ENCODE measurements at regions not wholly inside any gene's neighbourhood (a gene's known extent, or its start where the extent isn't known, plus 50 kb on each side); places are given as distances from the start of the nearest gene placed in this dataset.

GRCh38 chr21:16427587-16428087 lies 697.9 kb downstream of the USP25 start:
- Mint-ChIP-seq H3K4me3 (no peak overlapping the region), H3K27ac (no peak overlapping the region), H3K4me1 (ENCODE audit: low read depth) (peaks cover 8% of the 10 kb centered on the region; the same call in 1 of the 2 replicates), H3K27me3 (ENCODE audit: insufficient read depth) (no peaks in the 10 kb centered on the region), H3K9me3 (no peaks in the 10 kb centered on the region), H3K36me3 (ENCODE audit: low read depth) (no peaks in the 10 kb centered on the region)
- no peak for DNase-seq
- TF ChIP-seq CTCF (IDR thresholded peaks at IDR 0.05) = no peak

- Mint-ChIP-seq H3K4me3 (no peak overlapping the region), H3K36me3 (ENCODE audit: low read depth) (no peaks in the 10 kb centered on the region), H3K9me3 (no peaks in the 10 kb centered on the region), H3K27me3 (ENCODE audit: insufficient read depth) (no peaks in the 10 kb centered on the region), H3K4me1 (ENCODE audit: low read depth) (no peaks in the 10 kb centered on the region), H3K27ac (no peak overlapping the region)
- DNase-seq = no peak
- TF ChIP-seq CTCF (IDR thresholded peaks at IDR 0.05) = no peak
Measured at GRCh38 chr21:16437586-16437985, 707.8 kb downstream of the USP25 start.

GRCh38 chr21:16438761-16439160 lies 709.0 kb downstream of the USP25 start:
- TF ChIP-seq CTCF (IDR thresholded peaks at IDR 0.05) = no peak
- no peak overlapping the region for H3K4me3 Mint-ChIP-seq
- H3K27ac Mint-ChIP-seq = no peak overlapping the region
- H3K36me3 Mint-ChIP-seq (ENCODE audit: low read depth) = no peaks in the 10 kb centered on the region
- DNase-seq = no peak
- H3K4me1 Mint-ChIP-seq (ENCODE audit: low read depth) = no peaks in the 10 kb centered on the region
- no peaks in the 10 kb centered on the region for H3K9me3 Mint-ChIP-seq
- no peaks in the 10 kb centered on the region for H3K27me3 Mint-ChIP-seq (ENCODE audit: insufficient read depth)

- no peaks in the 10 kb centered on the region for H3K27me3 Mint-ChIP-seq (ENCODE audit: insufficient read depth)
- H3K4me1 Mint-ChIP-seq (ENCODE audit: low read depth) = no peaks in the 10 kb centered on the region; the same call in 1 of the 2 replicates
- no peaks in the 10 kb centered on the region for H3K9me3 Mint-ChIP-seq
- no peak overlapping the region for H3K4me3 Mint-ChIP-seq
- H3K27ac Mint-ChIP-seq = no peak overlapping the region
- TF ChIP-seq CTCF (IDR thresholded peaks at IDR 0.05) = no peak
- no peak for DNase-seq
- H3K36me3 Mint-ChIP-seq (ENCODE audit: low read depth) = no peaks in the 10 kb centered on the region
Measured at GRCh38 chr21:16441789-16442188, 712.0 kb downstream of the USP25 start.

- Mint-ChIP-seq H3K36me3 (ENCODE audit: low read depth) (no peaks in the 10 kb centered on the region), H3K4me1 (ENCODE audit: low read depth) (no peaks in the 10 kb centered on the region), H3K9me3 (no peaks in the 10 kb centered on the region), H3K4me3 (no peak overlapping the region), H3K27me3 (ENCODE audit: insufficient read depth) (no peaks in the 10 kb centered on the region), H3K27ac (no peak overlapping the region)
- peak; percentile 74 for TF ChIP-seq CTCF (IDR thresholded peaks at IDR 0.05)
- DNase-seq = peak; percentile 24
Measured at GRCh38 chr21:16454399-16454798, 724.6 kb downstream of the USP25 start.

GRCh38 chr21:16455526-16455925 lies 725.7 kb downstream of the USP25 start:
- H3K36me3 Mint-ChIP-seq (ENCODE audit: low read depth) = no peaks in the 10 kb centered on the region
- H3K27me3 Mint-ChIP-seq (ENCODE audit: insufficient read depth) = peaks cover 1% of the 10 kb centered on the region; the same call in 1 of the 2 replicates
- no peak for DNase-seq
- H3K9me3 Mint-ChIP-seq = no peaks in the 10 kb centered on the region
- no peak overlapping the region for H3K4me3 Mint-ChIP-seq
- no peak for TF ChIP-seq CTCF (IDR thresholded peaks at IDR 0.05)
- no peaks in the 10 kb centered on the region for H3K4me1 Mint-ChIP-seq (ENCODE audit: low read depth)
- no peak overlapping the region for H3K27ac Mint-ChIP-seq

All from HFFc6 (cell line).